HUDEP-2 (cell line): ENCODE measurements at regions not wholly inside any gene's neighbourhood (a gene's known extent, or its start where the extent isn't known, plus 50 kb on each side); places are given as distances from the start of the nearest gene placed in this dataset.
A peak's percentile ranks its signal among the peaks of the same experiment; 100 is the strongest.

Source experiments
- DNase-seq, 76 experiments: peaks; one replicate each; lab custom pipeline; 2025; ENCODE audit not compliant: unreplicated experiment in 76 of 76; lab: John Stamatoyannopoulos, UW

GRCh38 chr20:40769677-40770285 lies 80.7 kb upstream of the MAFB start:
- DNase-seq = no peak

- DNase-seq = no peak
These were observed 81.7 kb upstream of the MAFB start for GRCh38 chr20:40770564-40771307.

GRCh38 chr20:40771308-40771610 lies 82.2 kb upstream of the MAFB start:
- no peak for DNase-seq

- DNase-seq = no peak
These were observed 82.9 kb upstream of the MAFB start for GRCh38 chr20:40771848-40772511.

GRCh38 chr20:40773376-40773775 lies 84.3 kb upstream of the MAFB start:
- DNase-seq = no peak

GRCh38 chr20:40774252-40774651 lies 85.2 kb upstream of the MAFB start:
- DNase-seq = no peak

GRCh38 chr20:40775561-40776146 lies 86.6 kb upstream of the MAFB start:
- no peak for DNase-seq

- no peak for DNase-seq
These were observed 87.7 kb upstream of the MAFB start for GRCh38 chr20:40776466-40777457.

GRCh38 chr20:40777653-40778052 lies 88.6 kb upstream of the MAFB start:
- no peak for DNase-seq

GRCh38 chr20:40778894-40779496 lies 90.0 kb upstream of the MAFB start:
- DNase-seq = no peak

GRCh38 chr20:40781327-40782042 lies 92.4 kb upstream of the MAFB start:
- no peak for DNase-seq

GRCh38 chr20:40782043-40782368 lies 93.0 kb upstream of the MAFB start:
- no peak for DNase-seq

GRCh38 chr20:40785346-40785745 lies 96.3 kb upstream of the MAFB start:
- DNase-seq = no peak

GRCh38 chr20:40786336-40786735 lies 97.3 kb upstream of the MAFB start:
- no peak for DNase-seq

GRCh38 chr20:40787941-40788340 lies 98.9 kb upstream of the MAFB start:
- no peak for DNase-seq

- DNase-seq = peak in 3 of 76 experiments; percentile 2 to 11 (median 3)
These were observed 108.4 kb upstream of the MAFB start for GRCh38 chr20:40797425-40797824.

- DNase-seq = no peak
These were observed 109.0 kb upstream of the MAFB start for GRCh38 chr20:40798066-40798465.

- DNase-seq = no peak
These were observed 113.8 kb upstream of the MAFB start for GRCh38 chr20:40802886-40803285.

GRCh38 chr20:40803381-40803780 lies 114.3 kb upstream of the MAFB start:
- DNase-seq = no peak

GRCh38 chr20:40805592-40805991 lies 116.6 kb upstream of the MAFB start:
- no peak for DNase-seq
